HG03520 (cell line): ENCODE measurements at regions not wholly inside any gene's neighbourhood (a gene's known extent, or its start where the extent isn't known, plus 50 kb on each side); places are given as distances from the start of the nearest gene placed in this dataset.

Source experiments
- ATAC-seq: cut with Tn5 transposase; IDR thresholded peaks from one replicate; pipeline ENCODE4 v1.9.1; 2021; ENCODE audit warnings: mild to moderate bottlenecking, moderate library complexity; ENCODE audit not compliant: unreplicated experiment

DNA sequence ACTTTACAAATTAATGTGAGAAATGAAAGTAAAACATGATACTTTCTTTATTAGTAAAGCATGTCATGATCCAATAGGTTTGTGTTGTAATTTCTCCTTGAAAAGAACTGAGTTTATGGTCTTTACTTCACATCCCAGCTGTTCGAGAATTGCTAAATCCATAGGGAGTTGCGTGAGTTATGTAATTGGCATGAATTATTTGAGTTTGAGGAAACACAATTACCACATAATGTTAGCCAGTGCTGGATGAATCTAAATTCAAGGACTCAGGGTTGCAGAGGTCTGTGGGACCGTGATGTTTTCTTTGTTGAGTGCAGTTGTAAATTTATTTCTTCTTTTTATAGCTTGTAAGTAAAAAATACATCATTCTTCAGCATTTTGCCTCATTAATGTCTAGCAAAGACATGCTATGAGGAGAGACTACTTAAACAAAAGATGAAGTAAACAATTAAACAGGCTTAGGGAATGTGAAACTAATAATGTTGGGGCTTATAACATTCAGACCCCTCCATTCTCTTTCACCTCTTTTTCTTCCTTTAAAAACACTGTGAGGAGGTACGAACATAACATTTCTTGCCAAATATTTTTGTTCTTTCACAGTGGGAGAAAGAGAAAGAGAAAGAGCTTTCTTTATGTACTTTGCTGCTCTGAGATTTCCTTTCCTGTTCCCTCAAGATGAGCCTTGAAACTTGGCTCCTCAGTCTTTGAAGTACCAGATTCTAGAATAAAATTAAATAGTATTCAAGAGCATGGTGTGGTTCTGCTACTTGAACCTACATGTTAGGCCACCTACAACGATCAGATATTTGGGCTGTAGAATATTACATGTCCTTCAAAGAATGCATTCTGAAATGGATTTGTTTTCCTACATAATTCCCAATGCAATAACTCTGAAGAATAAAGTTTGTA, 159.6 kb upstream of the ANK2 start:
- ATAC-seq, result no peak

DNA sequence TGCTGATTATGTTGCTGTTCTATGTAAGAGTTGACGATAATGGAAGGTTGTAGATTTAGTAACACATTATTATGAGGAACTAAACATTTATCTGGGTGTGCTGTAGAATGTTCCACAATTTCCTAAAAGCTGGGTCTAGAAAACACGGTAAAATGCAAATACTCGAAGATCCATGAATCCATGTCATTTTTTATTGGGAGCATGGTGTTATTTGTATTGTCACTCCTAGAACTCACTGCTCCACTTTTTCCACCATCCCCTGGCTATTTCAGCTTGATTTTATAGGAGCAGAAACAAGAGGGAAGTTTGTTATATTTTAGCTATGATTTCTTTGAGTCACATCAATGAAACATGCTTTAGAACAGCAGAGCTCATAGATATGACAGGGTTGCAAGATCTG, 155.0 kb upstream of the ANK2 start:
- ATAC-seq, result no peak

- no peak for ATAC-seq
These were observed 154.5 kb upstream of the ANK2 start for GRCh38 chr4:112894951-112895350.

DNA sequence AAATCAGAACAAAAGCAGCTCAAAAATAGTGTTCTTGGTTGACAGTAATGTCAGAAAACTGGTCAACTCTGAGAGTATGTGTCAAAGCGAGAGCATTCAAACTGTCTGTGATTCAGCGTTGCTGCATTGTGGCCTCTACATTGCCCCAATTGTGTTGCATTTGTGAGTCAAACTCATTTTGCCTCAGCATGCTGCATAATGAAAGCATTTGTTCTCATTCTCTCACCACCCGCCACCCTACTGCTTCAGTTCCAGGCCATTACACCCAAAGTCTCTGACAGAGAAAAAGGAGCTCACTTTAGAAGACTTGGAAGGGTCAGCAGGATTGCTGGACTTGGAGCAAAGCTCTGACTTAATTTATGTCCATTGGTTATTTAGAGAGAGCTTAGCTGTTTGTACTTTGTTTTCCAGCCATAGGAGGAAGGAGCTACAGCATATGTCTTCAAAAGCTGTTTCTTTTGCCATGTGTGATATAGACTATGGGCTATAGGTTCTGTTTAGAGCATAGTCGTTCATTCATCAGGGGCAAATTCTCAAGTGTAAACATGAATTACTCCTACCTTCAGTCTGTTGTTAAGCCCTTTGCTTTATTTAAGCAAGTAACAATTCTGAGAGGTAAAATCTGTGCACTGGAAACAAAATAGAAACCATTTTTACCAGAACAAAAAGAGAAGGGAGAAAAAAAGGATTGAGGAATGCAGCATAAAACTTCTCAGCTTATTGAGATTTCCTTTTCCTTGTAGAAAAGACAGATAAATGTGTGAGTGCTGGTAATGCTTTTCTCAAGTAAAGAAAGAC, 153.4 kb upstream of the ANK2 start:
- peak; percentile 61 for ATAC-seq

GRCh38 chr4:112896609-112897190, 152.8 kb upstream of the ANK2 start:
- no peak for ATAC-seq

DNA sequence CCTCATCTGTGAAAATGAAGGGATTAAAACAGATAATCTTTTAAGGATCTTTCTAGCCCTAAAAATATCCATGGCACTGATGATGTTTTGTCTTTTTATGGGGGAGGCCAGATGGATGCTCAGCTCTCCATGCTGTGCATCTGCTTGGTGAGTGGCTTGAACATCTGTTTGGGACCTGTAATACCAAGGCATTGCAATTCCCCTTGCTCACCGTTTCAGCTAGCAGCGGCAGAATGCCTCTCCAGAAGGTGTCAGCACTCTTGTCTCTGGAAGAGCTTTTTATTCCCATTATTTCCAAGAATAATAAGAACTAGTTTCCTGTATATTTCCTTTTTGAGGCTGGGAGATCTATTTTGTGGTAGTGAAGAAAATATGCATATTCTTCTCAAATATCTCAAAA, 151.9 kb upstream of the ANK2 start:
- ATAC-seq, result no peak

DNA sequence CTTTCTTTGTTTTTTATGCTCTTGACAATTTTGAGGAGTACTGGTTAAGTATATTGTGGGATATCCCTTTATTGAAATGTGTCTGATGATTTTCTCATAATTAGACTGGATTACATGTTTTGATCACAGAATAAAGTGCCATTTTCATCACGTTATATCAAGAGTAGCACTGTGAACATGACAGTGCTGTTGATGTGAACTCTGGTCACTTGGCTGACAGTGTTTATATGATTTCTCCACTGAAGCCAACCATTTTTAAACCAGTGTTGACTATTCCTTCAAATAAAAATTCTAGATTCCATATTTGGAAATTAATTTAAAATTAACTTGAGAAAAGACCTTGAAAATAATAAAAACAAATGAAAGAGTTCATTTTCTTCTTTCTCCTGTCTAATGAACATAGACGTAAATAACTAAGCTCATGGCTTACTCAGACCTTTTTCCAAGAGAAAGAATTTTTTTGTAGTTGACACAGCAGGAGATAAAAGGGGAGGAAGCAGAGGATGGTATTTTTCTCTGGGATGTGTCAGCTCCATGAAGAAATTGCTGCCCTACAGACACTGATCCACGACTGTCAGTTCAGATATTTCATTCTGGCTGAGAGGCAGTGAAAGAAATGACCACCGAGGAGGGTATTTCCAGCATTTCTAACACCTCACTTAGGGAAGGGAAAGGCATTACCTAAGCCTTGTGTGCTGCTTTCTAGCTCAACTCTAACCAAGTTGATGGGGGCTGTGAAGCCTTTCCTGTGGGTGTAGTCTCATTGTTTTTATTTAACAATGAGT, 150.9 kb upstream of the ANK2 start:
- no peak for ATAC-seq

GRCh38 chr4:112900416-112900815, 149.0 kb upstream of the ANK2 start:
- ATAC-seq, result no peak

- ATAC-seq, result no peak
These were observed 147.5 kb upstream of the ANK2 start for GRCh38 chr4:112901962-112902411.

GRCh38 chr4:112905728-112906127, 143.7 kb upstream of the ANK2 start:
- ATAC-seq, result no peak

- ATAC-seq, result no peak
These were observed 140.9 kb upstream of the ANK2 start for GRCh38 chr4:112908511-112908910.

GRCh38 chr4:112910109-112910736, 139.2 kb upstream of the ANK2 start:
- ATAC-seq, result no peak

GRCh38 chr4:112916868-112917267, 132.6 kb upstream of the ANK2 start:
- ATAC-seq, result no peak

DNA sequence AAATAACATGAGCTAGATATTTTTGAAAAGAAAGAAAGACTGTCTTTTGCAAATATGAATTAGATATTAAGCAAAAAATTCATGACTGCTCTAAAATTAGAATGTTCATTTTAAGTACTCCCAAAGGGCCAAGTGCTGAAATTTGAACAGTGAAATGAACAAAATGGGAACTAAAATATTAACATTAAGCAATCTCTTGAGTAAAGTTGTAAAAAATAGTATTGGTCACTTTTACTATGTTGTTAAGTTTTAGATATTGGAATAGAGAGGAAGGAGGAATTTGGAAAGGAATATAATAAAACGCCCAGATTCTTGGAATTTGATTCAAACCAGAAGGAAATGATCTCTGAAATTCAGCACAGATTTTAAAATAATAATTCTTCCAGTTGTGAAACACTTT, 125.9 kb upstream of the ANK2 start:
- no peak for ATAC-seq

DNA sequence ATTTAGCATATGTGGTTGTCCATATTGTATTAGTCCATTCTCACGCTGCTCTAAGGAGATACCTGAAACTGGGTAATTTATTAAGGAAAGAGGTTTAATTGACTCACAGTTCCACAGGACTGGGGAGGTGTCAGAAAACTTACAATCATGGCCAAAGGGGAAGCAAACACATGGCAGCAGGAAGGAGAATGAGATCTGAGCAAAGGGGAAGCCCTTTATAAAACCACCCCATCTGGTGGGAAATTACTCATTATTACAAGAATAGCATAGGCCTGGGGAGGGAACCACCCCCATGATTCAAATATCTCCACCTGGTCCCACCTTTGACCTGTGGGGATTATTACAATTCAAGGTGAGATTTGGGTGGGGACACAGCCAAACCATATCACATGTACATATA, 122.6 kb upstream of the ANK2 start:
- no peak for ATAC-seq

DNA sequence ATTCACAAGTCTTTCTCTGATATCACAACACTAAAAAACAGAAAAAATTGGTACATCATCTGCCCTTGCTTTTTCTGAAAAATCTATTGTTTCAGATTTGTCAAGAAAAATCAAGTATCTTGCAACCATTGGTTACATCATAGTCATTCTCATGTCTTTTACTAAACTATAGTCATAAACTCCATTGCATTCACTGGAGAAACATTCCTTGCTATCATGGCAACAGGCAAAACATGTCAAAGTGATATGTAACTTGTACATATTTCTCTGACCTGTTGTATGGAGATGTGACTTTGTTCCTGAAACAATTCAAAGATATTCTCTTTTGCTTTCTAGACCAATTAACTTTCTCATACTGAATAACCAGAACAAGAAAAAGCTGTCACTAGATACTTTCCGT, 121.9 kb upstream of the ANK2 start:
- ATAC-seq, result no peak

DNA sequence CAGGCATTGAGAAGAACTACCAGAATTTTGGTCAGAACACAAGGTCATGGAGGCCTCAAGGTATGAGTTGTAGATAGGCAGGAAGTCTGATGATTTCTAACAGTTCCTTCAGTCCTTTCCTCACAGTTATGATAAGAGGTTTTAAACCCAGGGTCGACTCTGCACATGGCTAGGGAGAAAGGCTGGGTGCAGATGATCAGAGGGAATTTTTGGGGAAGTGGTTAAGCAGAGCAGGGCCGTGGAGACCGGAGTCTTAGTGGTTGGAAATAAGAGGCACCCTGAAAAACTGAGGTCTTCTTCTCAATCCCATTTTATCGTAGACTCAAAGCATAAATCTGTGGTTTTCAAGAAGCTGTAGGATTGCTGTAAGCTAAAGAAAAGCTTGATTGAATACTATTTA, 118.5 kb upstream of the ANK2 start:
- no peak for ATAC-seq

DNA sequence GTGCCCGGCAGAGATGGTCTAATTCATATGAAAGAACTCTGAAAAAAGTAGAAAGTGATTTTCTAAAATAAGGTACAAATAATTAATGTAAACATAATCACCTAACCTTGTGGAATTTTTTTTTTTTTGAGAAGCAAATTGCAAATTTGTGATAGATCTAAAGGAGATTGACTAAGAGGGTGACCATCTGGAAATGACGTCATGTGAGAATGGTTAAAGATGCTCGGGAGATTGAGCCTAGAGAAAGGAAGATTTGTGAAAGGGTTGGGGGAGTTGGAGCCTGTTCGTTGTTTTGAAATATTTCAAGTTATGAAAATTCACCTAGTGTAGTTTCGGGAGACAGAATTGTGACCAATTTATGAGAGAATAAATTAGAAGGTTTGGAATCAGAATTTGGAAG, 115.7 kb upstream of the ANK2 start:
- no peak for ATAC-seq

- ATAC-seq, result no peak
These were observed 110.9 kb upstream of the ANK2 start for GRCh38 chr4:112938461-112939058.

DNA sequence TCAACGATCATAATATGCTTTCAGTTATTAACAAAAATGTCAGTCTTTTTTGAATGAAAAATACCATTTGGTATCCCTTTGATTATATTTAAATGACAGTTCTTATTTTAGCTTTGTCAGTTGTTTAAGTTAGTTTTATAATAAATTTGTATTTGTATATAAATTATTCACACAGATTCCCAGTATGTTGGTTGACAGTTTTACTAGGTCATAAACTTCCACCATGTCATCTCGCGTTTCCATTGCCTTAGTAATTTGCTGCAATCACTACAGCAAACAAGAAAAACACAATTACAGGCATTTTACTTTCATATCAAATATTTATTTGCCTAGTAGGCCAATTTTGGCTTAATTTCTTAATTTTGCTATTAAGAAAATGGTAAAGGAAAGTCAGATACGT, 109.6 kb upstream of the ANK2 start:
- ATAC-seq, result no peak
